Endodermal cell (in vitro differentiated cells): ENCODE measurements at regions not wholly inside any gene's neighbourhood (a gene's known extent, or its start where the extent isn't known, plus 50 kb on each side); places are given as distances from the start of the nearest gene placed in this dataset.

Experiments used
- DNase-seq: peaks from one replicate; pipeline ENCODE4 v3.0.0-alpha.2; 2017
- H3K27ac ChIP-seq: 2 replicates; pipeline ENCODE4 v1.5.1; 2013; ENCODE audit warnings: mild to moderate bottlenecking, low read depth, low read length, moderate library complexity
- H3K27me3 ChIP-seq: 2 replicates; pipeline ENCODE4 v1.6.1; 2013; ENCODE audit warnings: mild to moderate bottlenecking, low read length, moderate library complexity; ENCODE audit not compliant: insufficient read depth, control insufficient read depth, poor library complexity, severe bottlenecking
- H3K36me3 ChIP-seq: 2 replicates; pipeline ENCODE4 v1.7.0; 2013; ENCODE audit warnings: mild to moderate bottlenecking, low read length, moderate library complexity; ENCODE audit not compliant: control insufficient read depth, insufficient read depth
- H3K4me1 ChIP-seq: one replicate; pipeline ENCODE4 v1.7.0; 2013; ENCODE audit warnings: low read length; ENCODE audit not compliant: control insufficient read depth, insufficient read depth
- H3K4me3 ChIP-seq: 2 replicates; pipeline ENCODE4 v1.5.1; 2013; ENCODE audit warnings: mild to moderate bottlenecking, low read length, moderate library complexity
- H3K9ac ChIP-seq: 2 replicates; pipeline ENCODE4 v1.6.1; 2013; ENCODE audit warnings: mild to moderate bottlenecking, low read length, moderate library complexity; ENCODE audit not compliant: poor library complexity, severe bottlenecking; ENCODE audit errors: extremely low read depth
- H3K9me3 ChIP-seq: 2 replicates; pipeline ENCODE4 v1.6.1; 2013; ENCODE audit warnings: mild to moderate bottlenecking, low read length, moderate library complexity; ENCODE audit not compliant: control insufficient read depth
- H3K27ac Mint-ChIP-seq: 2 replicates; pipeline ENCODE4 v1.8.0; 2020; ENCODE audit warnings: mixed read lengths
- H3K27me3 Mint-ChIP-seq: 2 replicates; pipeline ENCODE4 v1.8.0; 2021; ENCODE audit warnings: mild to moderate bottlenecking, mixed read lengths; ENCODE audit not compliant: insufficient read depth
- H3K36me3 Mint-ChIP-seq: 2 replicates; pipeline ENCODE4 v1.8.0; 2020; ENCODE audit warnings: low read depth, mixed read lengths
- H3K4me1 Mint-ChIP-seq: 2 replicates; pipeline ENCODE4 v1.8.0; 2020; ENCODE audit warnings: mixed read lengths
- H3K4me3 Mint-ChIP-seq: 2 replicates; pipeline ENCODE4 v1.8.0; 2020; ENCODE audit warnings: mild to moderate bottlenecking, moderate library complexity, mixed read lengths
- H3K9me3 Mint-ChIP-seq: 2 replicates; pipeline ENCODE4 v1.8.0; 2020; ENCODE audit warnings: mild to moderate bottlenecking, mixed read lengths
- WGBS, 2 experiments: methylation state at CpG; one replicate each; pipeline versions ENCODE4 v1.1.5 to v1.1.7; 2013; ENCODE audit warnings: missing lambda C conversion rate in 2 of 2, mixed read lengths in 1 of 2; ENCODE audit not compliant: insufficient coverage in 1 of 2, insufficient read length in 1 of 2; 5-methylcytosine and 5-hydroxymethylcytosine counted together
- TF ChIP-seq, protein P1 (sequence below): fragments of 200-600 bp; sonication (generic); conservative IDR thresholded peaks from 2 replicates; pipeline ENCODE4 v1.5.0; 2021; ENCODE audit warnings: antibody characterized with exemption, mild to moderate bottlenecking

GRCh38 chr12:75714462-75715322, 203.3 kb upstream of the KRR1 start:
- H3K27ac Mint-ChIP-seq: no peak overlapping the region
- H3K36me3 ChIP-seq: no peaks in the 10 kb centered on the region
- no peak for DNase-seq
- TF ChIP-seq, protein P1, sequence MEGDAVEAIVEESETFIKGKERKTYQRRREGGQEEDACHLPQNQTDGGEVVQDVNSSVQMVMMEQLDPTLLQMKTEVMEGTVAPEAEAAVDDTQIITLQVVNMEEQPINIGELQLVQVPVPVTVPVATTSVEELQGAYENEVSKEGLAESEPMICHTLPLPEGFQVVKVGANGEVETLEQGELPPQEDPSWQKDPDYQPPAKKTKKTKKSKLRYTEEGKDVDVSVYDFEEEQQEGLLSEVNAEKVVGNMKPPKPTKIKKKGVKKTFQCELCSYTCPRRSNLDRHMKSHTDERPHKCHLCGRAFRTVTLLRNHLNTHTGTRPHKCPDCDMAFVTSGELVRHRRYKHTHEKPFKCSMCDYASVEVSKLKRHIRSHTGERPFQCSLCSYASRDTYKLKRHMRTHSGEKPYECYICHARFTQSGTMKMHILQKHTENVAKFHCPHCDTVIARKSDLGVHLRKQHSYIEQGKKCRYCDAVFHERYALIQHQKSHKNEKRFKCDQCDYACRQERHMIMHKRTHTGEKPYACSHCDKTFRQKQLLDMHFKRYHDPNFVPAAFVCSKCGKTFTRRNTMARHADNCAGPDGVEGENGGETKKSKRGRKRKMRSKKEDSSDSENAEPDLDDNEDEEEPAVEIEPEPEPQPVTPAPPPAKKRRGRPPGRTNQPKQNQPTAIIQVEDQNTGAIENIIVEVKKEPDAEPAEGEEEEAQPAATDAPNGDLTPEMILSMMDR: no peak
- no peak overlapping the region for H3K27ac ChIP-seq
- no peaks in the 10 kb centered on the region for H3K27me3 Mint-ChIP-seq
- no peak overlapping the region for H3K9ac ChIP-seq
- H3K4me1 ChIP-seq: peaks cover 14% of the 10 kb centered on the region
- no peaks in the 10 kb centered on the region for H3K9me3 ChIP-seq
- H3K4me1 Mint-ChIP-seq: peaks cover 51% of the 10 kb centered on the region
- no peak overlapping the region for H3K4me3 Mint-ChIP-seq
- H3K4me3 ChIP-seq: no peak overlapping the region
- H3K27me3 ChIP-seq: no peaks in the 10 kb centered on the region
- WGBS, 2 experiments: 80% methylated on average over 2 of the region's 2 CpGs; no CpG with 5 or more reads in 1 of the 2 experiments
- H3K36me3 Mint-ChIP-seq: no peaks in the 10 kb centered on the region
- no peaks in the 10 kb centered on the region for H3K9me3 Mint-ChIP-seq

DNA sequence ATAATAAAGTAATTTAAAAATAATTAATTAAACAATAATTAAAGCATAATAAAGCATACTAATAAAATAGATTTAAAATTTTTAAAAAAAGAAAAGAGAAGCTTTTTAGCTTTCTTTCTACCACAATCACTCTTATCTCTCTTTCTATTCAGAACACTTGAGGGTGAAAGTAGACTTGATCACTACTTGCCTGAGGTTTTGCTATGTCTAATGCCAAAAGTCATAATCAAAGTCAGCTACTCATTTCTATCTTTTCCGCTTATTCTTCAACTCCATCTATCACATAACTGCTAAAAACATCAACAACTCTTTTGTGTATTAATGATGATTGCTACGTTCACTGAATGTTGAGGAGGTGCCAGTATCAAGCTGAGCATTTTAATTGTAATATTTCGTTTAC, 202.0 kb upstream of the KRR1 start:
- peaks cover 43% of the 10 kb centered on the region for H3K4me1 Mint-ChIP-seq

GRCh38 chr12:75712223-75712622, 200.8 kb upstream of the KRR1 start:
- H3K4me1 Mint-ChIP-seq: peaks cover 43% of the 10 kb centered on the region
- H3K27ac Mint-ChIP-seq: no peak overlapping the region
- peaks cover 14% of the 10 kb centered on the region for H3K4me1 ChIP-seq
- no peaks in the 10 kb centered on the region for H3K27me3 Mint-ChIP-seq
- H3K27me3 ChIP-seq: no peaks in the 10 kb centered on the region
- H3K9me3 ChIP-seq: no peaks in the 10 kb centered on the region
- no peak overlapping the region for H3K27ac ChIP-seq
- no peak overlapping the region for H3K4me3 Mint-ChIP-seq
- H3K9me3 Mint-ChIP-seq: no peaks in the 10 kb centered on the region
- no peaks in the 10 kb centered on the region for H3K36me3 ChIP-seq
- DNase-seq: no peak
- TF ChIP-seq, protein P1: no peak
- no peak overlapping the region for H3K4me3 ChIP-seq
- no peaks in the 10 kb centered on the region for H3K36me3 Mint-ChIP-seq
- H3K9ac ChIP-seq: no peak overlapping the region

More for the DNA sequence above, 202.0 kb upstream of the KRR1 start:
- no peaks in the 10 kb centered on the region for H3K36me3 Mint-ChIP-seq
- H3K4me3 ChIP-seq: peak overlapping the region; percentile 7
- H3K9me3 ChIP-seq: no peaks in the 10 kb centered on the region
- H3K27ac Mint-ChIP-seq: no peak overlapping the region
- no peaks in the 10 kb centered on the region for H3K27me3 Mint-ChIP-seq
- H3K9ac ChIP-seq: no peak overlapping the region
- H3K27ac ChIP-seq: no peak overlapping the region
- TF ChIP-seq, protein P1: no peak
- WGBS, 2 experiments: 79% methylated on average over 3 of the region's 3 CpGs; no CpG with 5 or more reads in 1 of the 2 experiments
- no peak for DNase-seq
- no peaks in the 10 kb centered on the region for H3K9me3 Mint-ChIP-seq
- no peaks in the 10 kb centered on the region for H3K27me3 ChIP-seq
- no peaks in the 10 kb centered on the region for H3K36me3 ChIP-seq
- no peak overlapping the region for H3K4me3 Mint-ChIP-seq
- H3K4me1 ChIP-seq: peaks cover 14% of the 10 kb centered on the region
